ENCODE measurements at regions not wholly inside any gene's neighbourhood (a gene's known extent, or its start where the extent isn't known, plus 50 kb on each side); places are given as distances from the start of the nearest gene placed in this dataset.

DNA sequence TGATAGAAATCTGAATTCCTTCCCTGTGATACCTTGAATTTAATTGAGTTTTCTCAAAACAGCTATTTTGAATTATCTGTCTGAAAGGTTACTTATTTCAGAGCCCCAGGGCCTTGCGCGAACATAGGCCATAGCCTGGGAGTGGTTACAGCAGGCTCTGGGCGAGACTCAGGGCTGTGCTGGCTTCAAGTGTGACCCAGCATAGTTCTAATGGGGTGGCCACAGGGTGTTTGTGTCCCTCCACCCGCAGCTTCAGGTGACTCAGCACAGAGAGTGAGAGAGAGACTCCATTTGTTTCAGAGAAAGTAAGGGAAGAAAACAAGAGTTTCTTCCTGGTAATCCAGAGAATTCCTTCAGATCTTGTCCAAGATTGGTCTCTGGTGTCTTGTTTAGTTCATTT, 137.9 kb upstream of the POU3F3 start:
- TF ChIP-seq SMC3 (conservative IDR thresholded peaks at IDR 0.05; ENCODE audit: poor library complexity) (no peak), RAD21 (conservative IDR thresholded peaks at IDR 0.05) (no peak), EP300 (conservative IDR thresholded peaks at IDR 0.05; ENCODE audit: poor library complexity, severe bottlenecking) (no peak), POLR2AphosphoS5 (IDR thresholded peaks at IDR 0.05) (no peak), TAF1 (IDR thresholded peaks at IDR 0.05; ENCODE audit: low read depth) (no peak), EZH2 (IDR thresholded peaks at IDR 0.05; ENCODE audit: borderline replicate concordance, insufficient read depth, low read length, poor library complexity, severe bottlenecking) (no peak)
- TF ChIP-seq, protein P1, sequence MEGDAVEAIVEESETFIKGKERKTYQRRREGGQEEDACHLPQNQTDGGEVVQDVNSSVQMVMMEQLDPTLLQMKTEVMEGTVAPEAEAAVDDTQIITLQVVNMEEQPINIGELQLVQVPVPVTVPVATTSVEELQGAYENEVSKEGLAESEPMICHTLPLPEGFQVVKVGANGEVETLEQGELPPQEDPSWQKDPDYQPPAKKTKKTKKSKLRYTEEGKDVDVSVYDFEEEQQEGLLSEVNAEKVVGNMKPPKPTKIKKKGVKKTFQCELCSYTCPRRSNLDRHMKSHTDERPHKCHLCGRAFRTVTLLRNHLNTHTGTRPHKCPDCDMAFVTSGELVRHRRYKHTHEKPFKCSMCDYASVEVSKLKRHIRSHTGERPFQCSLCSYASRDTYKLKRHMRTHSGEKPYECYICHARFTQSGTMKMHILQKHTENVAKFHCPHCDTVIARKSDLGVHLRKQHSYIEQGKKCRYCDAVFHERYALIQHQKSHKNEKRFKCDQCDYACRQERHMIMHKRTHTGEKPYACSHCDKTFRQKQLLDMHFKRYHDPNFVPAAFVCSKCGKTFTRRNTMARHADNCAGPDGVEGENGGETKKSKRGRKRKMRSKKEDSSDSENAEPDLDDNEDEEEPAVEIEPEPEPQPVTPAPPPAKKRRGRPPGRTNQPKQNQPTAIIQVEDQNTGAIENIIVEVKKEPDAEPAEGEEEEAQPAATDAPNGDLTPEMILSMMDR (IDR thresholded peaks at IDR 0.05; ENCODE audit: poor library complexity, severe bottlenecking): no peak
